ENCODE measurements at regions not wholly inside any gene's neighbourhood (a gene's known extent, or its start where the extent isn't known, plus 50 kb on each side); places are given as distances from the start of the nearest gene placed in this dataset.

DNA sequence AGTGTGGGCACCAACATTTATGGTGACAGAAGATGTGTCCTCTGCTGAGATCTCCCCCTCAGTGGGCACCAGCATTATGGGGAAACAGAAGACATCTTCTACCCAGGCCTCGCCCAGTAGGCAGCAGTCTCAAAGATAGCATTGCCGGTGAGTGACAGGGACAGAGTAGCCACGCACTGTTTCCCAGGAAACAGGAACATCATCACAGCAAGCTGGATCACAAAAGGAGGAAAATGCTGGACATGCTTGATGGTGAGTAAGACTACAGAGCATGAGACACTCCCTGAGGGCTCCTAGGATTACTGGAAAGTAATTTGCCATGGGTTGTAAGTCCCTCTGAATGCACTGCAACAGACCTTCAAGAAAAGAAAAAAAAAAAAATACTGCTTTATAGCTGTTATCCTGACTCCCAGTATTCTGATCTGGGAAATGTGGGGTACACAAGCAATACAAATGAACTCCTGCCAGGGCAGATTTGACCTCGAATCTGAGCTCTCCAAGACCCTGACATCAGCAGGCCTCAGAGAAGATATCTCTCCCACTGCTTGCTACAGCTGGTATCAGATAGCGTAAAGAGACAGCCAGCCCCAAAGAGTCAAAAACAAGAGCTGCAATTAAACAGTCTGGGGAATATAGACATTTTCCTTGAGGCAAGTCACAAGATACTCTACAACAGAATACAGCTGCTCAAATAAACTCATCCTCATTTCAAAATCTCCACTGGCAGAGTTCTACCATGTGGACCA lies 180.4 kb downstream of the RBM26 start:
- TF ChIP-seq CTCF (IDR thresholded peaks at IDR 0.05) (no peak), FOSL2 (IDR thresholded peaks at IDR 0.05; ENCODE audit: borderline replicate concordance, low read depth) (no peak)

Data from SK-N-SH (cell line).